ENCODE measurements at regions not wholly inside any gene's neighbourhood (a gene's known extent, or its start where the extent isn't known, plus 50 kb on each side); places are given as distances from the start of the nearest gene placed in this dataset.

GRCh38 chr5:18457255-18457654, 823.0 kb downstream of the TAF11L14 start:
- no peak for TF ChIP-seq CTCF (IDR thresholded peaks at IDR 0.05)
- TF ChIP-seq POLR2A (IDR thresholded peaks at IDR 0.05): no peak

All from Peyer's patch (tissue), 4 donors.